Lower leg skin (tissue), 3 donors: ENCODE measurements at regions not wholly inside any gene's neighbourhood (a gene's known extent, or its start where the extent isn't known, plus 50 kb on each side); places are given as distances from the start of the nearest gene placed in this dataset.

ENCODE experiments used
- POLR2A ChIP-seq, 2 donors: fragments of 450-650 bp; IDR thresholded peaks; one replicate each; pipeline ENCODE4 v1.6.1; 2016 to 2017; ENCODE audit warnings: antibody characterized with exemption in 2 of 2, mild to moderate bottlenecking in 1 of 2, moderate library complexity in 1 of 2
- TF ChIP-seq, protein P1 (sequence below), 3 donors: fragments of 450-650 bp; IDR thresholded peaks; one replicate each; pipeline ENCODE4 v1.5.1; 2016; ENCODE audit warnings: antibody characterized with exemption in 3 of 3, mild to moderate bottlenecking in 3 of 3, moderate library complexity in 2 of 3

- no peak for TF ChIP-seq POLR2A (IDR thresholded peaks at IDR 0.05)
- TF ChIP-seq, protein P1, sequence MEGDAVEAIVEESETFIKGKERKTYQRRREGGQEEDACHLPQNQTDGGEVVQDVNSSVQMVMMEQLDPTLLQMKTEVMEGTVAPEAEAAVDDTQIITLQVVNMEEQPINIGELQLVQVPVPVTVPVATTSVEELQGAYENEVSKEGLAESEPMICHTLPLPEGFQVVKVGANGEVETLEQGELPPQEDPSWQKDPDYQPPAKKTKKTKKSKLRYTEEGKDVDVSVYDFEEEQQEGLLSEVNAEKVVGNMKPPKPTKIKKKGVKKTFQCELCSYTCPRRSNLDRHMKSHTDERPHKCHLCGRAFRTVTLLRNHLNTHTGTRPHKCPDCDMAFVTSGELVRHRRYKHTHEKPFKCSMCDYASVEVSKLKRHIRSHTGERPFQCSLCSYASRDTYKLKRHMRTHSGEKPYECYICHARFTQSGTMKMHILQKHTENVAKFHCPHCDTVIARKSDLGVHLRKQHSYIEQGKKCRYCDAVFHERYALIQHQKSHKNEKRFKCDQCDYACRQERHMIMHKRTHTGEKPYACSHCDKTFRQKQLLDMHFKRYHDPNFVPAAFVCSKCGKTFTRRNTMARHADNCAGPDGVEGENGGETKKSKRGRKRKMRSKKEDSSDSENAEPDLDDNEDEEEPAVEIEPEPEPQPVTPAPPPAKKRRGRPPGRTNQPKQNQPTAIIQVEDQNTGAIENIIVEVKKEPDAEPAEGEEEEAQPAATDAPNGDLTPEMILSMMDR (IDR thresholded peaks at IDR 0.05) = no peak
Measured at GRCh38 chr14:38762426-38762825, 340.6 kb downstream of the SEC23A start.
